Stimulated activated CD4-positive, alpha-beta T cell treated with anti-CD3 and anti-CD28 coated beads, TNF-alpha, amount 100 ng/mL, for 48 hours (primary cell): ENCODE measurements at regions not wholly inside any gene's neighbourhood (a gene's known extent, or its start where the extent isn't known, plus 50 kb on each side); places are given as distances from the start of the nearest gene placed in this dataset.
A peak's percentile ranks its signal among the peaks of the same experiment; 100 is the strongest.
"Not testable (repeated sequence)": the region's sequence is repeated elsewhere in the genome, so short reads cannot be mapped to it uniquely, and the experiment has no call there.

ENCODE experiments used
- DNase-seq, 3 donors: peaks; one replicate each; pipeline ENCODE4 v3.0.0-alpha.2; 2020; ENCODE audit warnings: low read depth in 3 of 3

DNA sequence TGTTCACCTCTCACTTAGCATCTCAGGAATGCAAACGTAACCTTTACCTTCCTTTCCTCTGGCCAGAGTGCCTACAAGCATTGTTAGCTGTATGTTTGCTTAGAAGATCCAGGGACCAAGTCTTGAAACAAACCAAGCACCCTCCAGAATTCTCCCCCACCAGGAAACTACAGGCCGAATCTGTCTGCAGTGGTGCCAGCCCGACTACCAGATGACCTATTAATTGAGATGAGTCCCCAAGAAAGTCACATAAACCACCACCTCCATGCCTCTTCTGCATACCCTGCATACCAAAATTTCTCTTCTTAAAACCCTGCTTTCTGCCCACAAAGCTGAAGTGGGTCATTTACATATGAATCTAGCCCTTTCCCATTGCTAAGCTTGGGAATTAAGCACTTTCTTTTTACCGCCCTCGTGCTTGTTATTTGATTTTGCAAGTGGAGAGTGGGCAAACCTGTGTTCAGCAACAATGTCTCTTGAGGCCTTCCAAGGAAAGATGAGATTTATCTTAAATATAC is 1239.1 kb downstream of the CDH12 start:
- no peak for DNase-seq

- DNase-seq: no peak
These were observed 1249.3 kb downstream of the CDH12 start for GRCh38 chr5:21603796-21604195.

DNA sequence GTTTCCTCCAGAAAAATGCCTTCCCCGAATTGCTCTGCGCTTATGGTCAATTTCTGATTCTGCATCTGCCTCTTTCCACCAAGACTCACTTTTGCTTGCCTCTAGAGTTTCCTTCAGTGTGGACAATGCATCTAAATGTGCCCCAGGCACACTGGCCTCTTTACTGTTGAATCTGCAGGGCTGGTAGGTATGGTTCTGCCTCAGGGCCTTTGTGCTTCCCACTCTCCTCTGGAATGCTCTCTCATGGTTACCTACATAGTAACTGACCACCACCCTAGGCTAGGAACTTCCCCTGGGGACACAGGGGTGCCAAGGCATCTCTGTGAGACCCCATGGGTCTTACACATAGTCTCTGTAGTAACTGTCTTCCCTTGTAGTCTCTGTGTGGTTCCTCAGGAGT is 1258.6 kb downstream of the CDH12 start:
- no peak for DNase-seq

GRCh38 chr5:21593261-21593660 is 1259.9 kb downstream of the CDH12 start:
- DNase-seq: no peak

DNA sequence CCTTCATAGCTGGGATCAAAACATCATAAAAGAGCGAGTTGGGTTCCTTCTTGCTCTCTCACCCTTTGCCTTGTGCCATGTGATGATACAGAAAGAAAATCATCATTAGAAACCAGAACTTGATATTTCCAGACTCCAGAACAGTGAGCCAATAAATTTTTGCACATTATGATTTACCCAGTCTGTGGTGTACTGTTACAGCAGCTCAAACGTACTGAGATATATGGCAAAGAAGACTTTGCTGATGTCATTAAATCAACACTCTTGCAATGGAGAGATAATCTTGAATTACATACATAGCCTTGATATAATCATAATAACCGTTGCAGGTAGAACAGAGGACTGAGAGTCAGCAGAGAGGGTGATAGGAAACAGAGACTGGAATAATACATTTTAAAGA is 1271.6 kb downstream of the CDH12 start:
- no peak for DNase-seq

DNA sequence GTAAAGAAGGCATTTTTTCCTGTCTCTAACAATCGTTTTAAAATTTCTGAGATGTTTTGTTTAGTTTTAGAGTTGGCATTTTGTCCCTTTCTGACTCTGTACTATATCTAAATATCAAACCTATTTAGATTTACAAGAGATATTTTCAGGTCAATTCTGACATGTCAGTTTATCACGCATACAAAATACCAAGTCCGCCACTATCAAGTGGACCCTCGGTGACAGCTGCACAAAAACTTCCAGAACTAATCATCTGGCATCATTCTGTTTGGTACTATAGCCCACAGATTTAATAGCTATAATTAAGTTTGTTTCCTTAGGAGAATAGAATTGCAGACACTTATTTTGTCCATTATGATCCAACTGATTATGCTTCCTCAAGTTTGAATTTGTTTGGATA is 1278.2 kb downstream of the CDH12 start:
- DNase-seq: no peak

GRCh38 chr5:21574438-21574837 is 1278.7 kb downstream of the CDH12 start:
- no peak for DNase-seq

DNA sequence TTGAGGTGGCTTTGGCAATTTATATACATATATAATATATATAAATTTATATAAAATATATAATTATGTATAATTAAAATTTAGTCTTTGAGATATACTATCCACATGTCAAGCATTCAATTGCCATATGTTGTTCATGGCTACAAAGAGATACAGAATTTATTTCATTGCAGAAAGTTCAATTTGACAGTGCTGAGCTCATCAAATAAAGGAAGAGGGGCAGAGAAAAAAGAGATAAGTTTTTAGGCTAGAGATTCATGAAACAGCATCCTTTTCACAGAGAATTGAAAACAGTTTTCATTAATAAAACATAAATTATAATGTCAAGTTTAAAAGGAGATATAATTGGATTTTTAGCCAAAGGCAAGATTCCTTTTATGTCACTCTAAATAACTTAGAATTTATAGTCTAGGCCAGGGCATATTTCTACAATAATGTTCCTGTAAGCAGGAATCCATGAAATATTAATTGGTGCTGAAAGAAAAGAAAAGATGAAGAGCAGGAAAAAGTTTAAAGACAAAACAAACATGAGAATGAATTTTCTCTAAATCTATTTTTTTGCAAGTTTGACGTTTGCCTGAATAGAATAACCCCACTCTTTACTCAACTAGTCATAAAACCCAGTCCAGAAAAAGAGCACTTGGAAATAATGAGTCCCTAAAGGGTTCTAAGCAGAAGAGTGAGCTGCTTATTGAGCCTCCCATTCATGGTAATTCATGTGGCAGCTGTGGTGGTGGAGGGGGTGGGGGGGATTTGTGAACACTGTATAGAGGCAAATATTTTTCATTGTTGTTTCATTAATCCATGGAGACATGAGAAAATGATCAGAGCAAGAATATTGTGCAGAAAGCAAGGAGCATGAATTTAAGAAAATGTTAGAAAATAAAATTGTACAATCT is 1279.5 kb downstream of the CDH12 start:
- no peak for DNase-seq

DNA sequence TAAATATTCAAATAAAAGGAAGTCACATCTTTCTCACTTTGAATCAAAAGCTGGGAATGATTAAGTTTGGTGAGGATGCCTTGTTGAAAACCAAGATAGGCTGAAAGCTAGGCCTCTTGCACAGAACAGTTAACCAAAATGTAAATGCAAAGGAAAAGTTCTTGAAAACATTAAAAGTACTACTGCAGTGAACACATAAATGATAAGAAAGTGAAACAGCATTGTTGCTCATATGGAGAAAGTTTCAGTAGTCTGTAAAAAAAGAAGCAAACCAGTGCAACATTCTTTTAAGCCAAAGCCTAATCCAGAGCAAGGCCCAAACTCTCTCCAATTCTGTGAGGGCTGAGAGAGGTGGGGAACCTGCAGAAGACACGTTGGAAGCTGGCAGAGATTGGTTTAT is 1281.9 kb downstream of the CDH12 start:
- not testable (repeated sequence) for DNase-seq

DNA sequence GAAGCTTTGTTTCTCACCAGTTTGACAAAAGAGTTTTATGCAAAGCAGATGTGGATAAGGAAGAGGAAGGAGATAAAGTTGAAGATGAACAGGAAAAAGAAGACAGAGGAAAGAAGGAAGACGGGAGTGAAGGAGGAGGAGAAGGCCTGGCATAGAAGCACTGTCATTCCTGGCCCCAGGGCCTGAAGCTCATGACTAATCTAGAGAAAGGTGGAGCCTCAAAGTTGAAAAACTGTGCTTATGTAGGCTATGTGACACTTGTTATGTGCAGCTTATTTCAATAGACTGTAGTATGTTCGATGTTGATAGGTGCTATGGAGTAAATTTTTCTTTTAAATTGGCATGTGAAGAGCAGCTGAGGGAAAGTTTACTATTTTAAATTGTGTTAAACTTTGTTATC is 1294.0 kb downstream of the CDH12 start:
- not testable (repeated sequence) for DNase-seq

- DNase-seq: not testable (repeated sequence)
These were observed 1300.9 kb downstream of the CDH12 start for GRCh38 chr5:21552263-21552662.

DNA sequence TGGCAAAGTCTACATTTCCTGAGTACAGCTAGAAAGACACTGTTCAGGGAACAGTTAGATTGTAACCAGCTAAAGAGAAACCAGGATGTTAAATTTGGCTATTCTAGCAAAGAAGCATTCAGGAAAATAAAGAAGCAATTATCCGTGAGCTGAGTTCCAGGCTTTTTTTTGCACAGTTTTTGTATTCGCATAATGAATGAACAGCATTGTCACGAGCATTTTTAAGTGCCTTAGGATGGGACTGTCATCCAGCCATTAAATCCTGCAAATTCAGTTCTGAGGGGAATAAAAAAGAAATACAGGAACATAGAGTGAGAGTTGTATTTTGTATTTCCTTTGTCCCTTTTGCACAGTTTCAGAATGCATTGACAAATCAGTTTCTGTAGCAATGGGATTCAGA is 1302.2 kb downstream of the CDH12 start:
- not testable (repeated sequence) for DNase-seq

- DNase-seq: not testable (repeated sequence)
These were observed 1305.5 kb downstream of the CDH12 start for GRCh38 chr5:21547656-21548055.

DNA sequence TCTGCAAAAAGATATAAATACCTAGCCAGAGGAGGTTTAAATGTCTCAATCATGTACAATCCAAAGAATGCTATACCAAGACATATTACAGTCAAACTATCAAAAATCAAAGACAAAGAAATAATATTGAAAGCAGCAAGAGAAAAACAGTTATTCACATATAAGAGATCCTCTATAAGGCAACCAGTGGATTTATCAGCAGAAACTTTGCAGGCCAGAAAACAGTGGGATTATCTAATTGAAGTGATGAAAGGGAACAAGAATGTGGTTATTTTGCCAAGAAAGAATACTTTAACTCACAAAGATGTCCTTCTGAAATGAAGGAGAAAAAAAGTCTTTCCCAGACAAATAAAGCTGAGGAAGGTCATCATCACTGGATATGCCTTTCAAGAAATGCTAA is 1318.0 kb downstream of the CDH12 start:
- DNase-seq: not testable (repeated sequence)

GRCh38 chr5:21521157-21521556 is 1332.0 kb downstream of the CDH12 start:
- DNase-seq: not testable (repeated sequence)

GRCh38 chr5:21496926-21497325 is 1356.2 kb downstream of the CDH12 start:
- DNase-seq: not testable (repeated sequence)

- not testable (repeated sequence) for DNase-seq
These were observed 1357.1 kb downstream of the CDH12 start for GRCh38 chr5:21496056-21496455.

DNA sequence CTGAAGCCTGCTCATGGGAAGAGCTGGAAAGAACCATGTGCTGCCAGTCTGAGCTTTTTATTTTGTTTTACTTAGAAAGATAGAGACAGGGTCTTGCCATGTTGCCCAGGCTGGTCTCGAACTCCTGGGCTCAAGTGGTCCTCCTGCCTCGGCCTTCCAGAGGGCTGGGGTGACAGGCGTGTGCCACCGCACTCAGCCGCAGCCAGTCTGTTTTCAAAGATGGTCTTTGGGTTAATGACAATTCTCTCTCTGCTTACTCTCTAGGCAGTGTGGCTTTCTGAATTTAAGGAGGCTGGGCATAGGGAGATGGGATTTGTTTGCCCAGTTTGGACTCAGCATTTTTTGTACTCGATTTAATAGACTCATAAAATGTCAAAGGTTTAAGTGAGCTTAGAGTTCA is 1357.9 kb downstream of the CDH12 start:
- DNase-seq: not testable (repeated sequence)

DNA sequence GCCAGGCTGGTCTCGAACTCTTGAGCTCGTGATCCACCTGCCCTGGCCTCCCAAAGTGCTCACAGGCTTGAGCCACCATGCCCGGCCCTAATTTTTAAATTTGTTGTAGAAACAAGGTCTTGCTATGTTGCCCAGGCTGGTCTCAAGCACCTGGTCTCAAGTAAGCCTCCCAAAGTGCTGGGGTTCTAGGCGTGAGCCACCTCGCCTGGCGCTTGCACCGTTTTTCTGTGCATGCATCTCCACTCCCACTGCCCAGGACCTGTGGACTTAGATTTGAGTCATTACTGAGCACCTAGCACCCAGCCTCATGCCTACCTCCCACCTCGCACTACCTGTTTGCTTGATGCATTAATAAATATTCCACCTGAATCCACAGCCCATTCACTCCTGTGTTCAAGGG is 1359.1 kb downstream of the CDH12 start:
- not testable (repeated sequence) for DNase-seq

GRCh38 chr5:21491182-21491581 is 1362.0 kb downstream of the CDH12 start:
- DNase-seq: not testable (repeated sequence)

DNA sequence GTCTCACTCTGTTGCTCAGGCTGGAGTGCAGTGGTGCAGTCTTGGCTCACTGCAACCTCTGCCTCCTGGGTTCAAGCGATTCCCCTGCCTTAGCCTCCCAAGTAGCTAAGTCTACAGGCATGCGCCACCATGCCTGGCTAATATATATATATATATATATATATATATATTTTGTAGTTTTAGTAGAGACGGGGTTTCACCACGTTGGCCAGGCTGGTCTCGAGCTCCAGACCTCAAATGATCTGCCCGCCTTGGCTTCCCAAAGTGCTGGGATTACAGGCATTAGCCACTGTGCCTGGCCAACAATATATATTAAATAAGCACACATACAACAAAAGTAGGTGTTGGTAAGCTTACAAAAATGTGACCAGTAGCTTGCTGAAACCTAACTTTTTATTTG is 1364.3 kb downstream of the CDH12 start:
- DNase-seq: not testable (repeated sequence)

DNA sequence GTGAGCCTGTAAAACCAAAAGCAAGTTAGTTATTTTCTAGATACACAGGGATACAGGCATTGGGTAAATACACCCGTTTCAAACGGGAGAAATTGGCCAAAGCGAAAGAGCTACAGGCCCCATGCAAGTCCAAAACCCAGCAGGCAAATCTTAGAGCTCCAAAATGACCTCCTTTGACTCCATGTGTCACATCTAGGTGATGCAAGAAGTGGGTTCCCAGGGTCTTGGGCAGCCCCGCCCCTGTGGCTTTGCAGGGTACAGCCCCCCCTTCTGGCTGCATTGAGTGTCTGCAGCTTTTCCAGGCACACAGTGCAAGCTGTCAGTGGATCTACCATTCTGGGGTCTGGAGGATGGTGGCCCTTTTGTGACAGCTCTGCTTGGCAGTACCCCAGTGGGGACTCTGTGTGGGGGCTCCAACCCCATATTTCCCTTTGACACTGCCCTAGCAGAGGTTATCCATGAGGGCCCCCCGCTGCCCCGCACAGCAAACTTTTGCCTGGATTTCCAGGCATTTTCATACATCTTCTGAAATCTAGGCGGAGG is 1367.6 kb downstream of the CDH12 start:
- peak in 2 of 3 donors; percentile 23 to 25 for DNase-seq

DNA sequence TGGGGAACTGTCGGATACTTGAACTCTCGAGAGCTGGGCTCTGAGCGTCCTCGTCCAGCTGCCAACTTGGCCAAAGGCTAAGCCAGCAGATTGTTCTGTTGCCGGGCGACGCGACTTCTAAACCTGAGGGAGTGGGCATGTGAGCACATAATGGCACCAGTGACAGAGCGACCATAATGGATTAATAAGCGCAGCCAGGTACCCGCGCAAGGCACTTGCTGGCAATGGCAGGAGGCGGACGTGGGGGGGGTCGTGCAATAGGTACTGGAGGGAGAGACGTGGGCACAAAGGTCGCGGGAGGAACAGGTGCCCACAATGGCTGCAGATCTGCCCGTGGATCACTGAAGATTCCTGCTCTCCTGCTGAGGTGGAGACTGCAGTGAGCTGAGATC is 1368.7 kb downstream of the CDH12 start:
- not testable (repeated sequence) for DNase-seq
